IMR-90 (cell line): ENCODE measurements at regions not wholly inside any gene's neighbourhood (a gene's known extent, or its start where the extent isn't known, plus 50 kb on each side); places are given as distances from the start of the nearest gene placed in this dataset.
A peak's percentile ranks its signal among the peaks of the same experiment; 100 is the strongest.

Experiments
- ATAC-seq: fragments of 200-7000 bp; cut with Tn5 transposase; 2 replicates; pipeline ENCODE4 v1.9.1; 2020; ENCODE audit warnings: low read depth, mild to moderate bottlenecking, moderate library complexity
- BruUV-seq: library from RNA; stranded (reverse); fragments of 400-500 nt; replicated peaks from 2 replicates; lab custom pipeline; 2021; lab: Mats Ljungman, UMichigan
- CTCF ChIA-PET: fragments of 300-600 bp; formaldehyde crosslinking; extraction: SDS; loops from one replicate; lab custom pipeline; 2021; ENCODE audit warnings: antibody characterized with exemption; lab: Yijun Ruan, JAX
- POLR2A ChIA-PET: fragments of 300-600 bp; sonication (Branson Sonifier 250); formaldehyde crosslinking; loops from one replicate; lab custom pipeline; 2022; ENCODE audit warnings: antibody characterized with exemption; ENCODE audit not compliant: unreplicated experiment; lab: Charles Lee
- DNase-seq: peaks from one replicate; pipeline ENCODE4 v3.0.0; 2013
- H2AFZ ChIP-seq: replicated peaks from 2 replicates; pipeline ENCODE3; 2013; ENCODE audit warnings: low read length, mild to moderate bottlenecking; ENCODE audit not compliant: poor library complexity
- H2AK5ac ChIP-seq: 2 replicates; pipeline ENCODE4 v1.6.1; 2013; ENCODE audit warnings: low read depth, low read length, inconsistent platforms
- H2AK9ac ChIP-seq: replicated peaks from 2 replicates; pipeline ENCODE3; 2013; ENCODE audit warnings: mild to moderate bottlenecking, low read depth, low read length, moderate library complexity; ENCODE audit not compliant: poor library complexity
- H2BK120ac ChIP-seq: 2 replicates; pipeline ENCODE4 v1.6.1; 2013; ENCODE audit warnings: low read depth, low read length, inconsistent platforms
- H2BK15ac ChIP-seq: 3 replicates; pipeline ENCODE4 v1.6.1; 2013; ENCODE audit warnings: low read depth, low read length, inconsistent platforms
- H2BK20ac ChIP-seq: 2 replicates; pipeline ENCODE4 v1.6.1; 2013; ENCODE audit warnings: low read depth, mild to moderate bottlenecking, inconsistent platforms, low read length, moderate library complexity
- H2BK5ac ChIP-seq: 2 replicates; pipeline ENCODE4 v1.6.1; 2013; ENCODE audit warnings: mild to moderate bottlenecking, low read depth, low read length, inconsistent platforms; ENCODE audit not compliant: poor library complexity, severe bottlenecking
- H3K14ac ChIP-seq: replicated peaks from 2 replicates; pipeline ENCODE4 v1.6.1; 2013; ENCODE audit warnings: low read depth, low read length, inconsistent platforms
- H3K18ac ChIP-seq: 2 replicates; pipeline ENCODE4 v1.6.1; 2013; ENCODE audit warnings: low read depth, low read length, control low read depth
- H3K23ac ChIP-seq: 2 replicates; pipeline ENCODE4 v1.6.1; 2013; ENCODE audit warnings: low read depth, low read length, inconsistent platforms
- H3K27ac ChIP-seq: 2 replicates; pipeline ENCODE4 v1.5.1; 2013; ENCODE audit warnings: mild to moderate bottlenecking, control low read depth, low read length; ENCODE audit not compliant: insufficient read depth
- H3K27me3 ChIP-seq: 2 replicates; pipeline ENCODE4 v1.6.1; 2013; ENCODE audit warnings: low read length; ENCODE audit not compliant: control insufficient read depth, insufficient read depth
- H3K36me3 ChIP-seq: 2 replicates; pipeline ENCODE4 v1.6.1; 2013; ENCODE audit warnings: low read length, mixed read lengths; ENCODE audit not compliant: control insufficient read depth, insufficient read depth
- H3K4ac ChIP-seq: 2 replicates; pipeline ENCODE4 v1.6.1; 2013; ENCODE audit warnings: low read depth, low read length, inconsistent platforms
- H3K4me1 ChIP-seq: 2 replicates; pipeline ENCODE4 v1.6.1; 2013; ENCODE audit warnings: low read length, mixed read lengths; ENCODE audit not compliant: control insufficient read depth, insufficient read depth
- H3K4me2 ChIP-seq: 2 replicates; pipeline ENCODE4 v1.6.1; 2013; ENCODE audit warnings: low read depth, mild to moderate bottlenecking, control low read depth, low read length, moderate library complexity
- H3K4me3 ChIP-seq: 2 replicates; pipeline ENCODE4 v1.5.1; 2013; ENCODE audit warnings: low read depth, mild to moderate bottlenecking, control low read depth, low read length, moderate library complexity; ENCODE audit not compliant: insufficient read depth
- H3K56ac ChIP-seq: 2 replicates; pipeline ENCODE4 v1.6.1; 2013; ENCODE audit warnings: low read length, inconsistent platforms; ENCODE audit not compliant: insufficient read depth; ENCODE audit errors: extremely low read depth
- H3K79me1 ChIP-seq, 2 experiments: 2 replicates each; pipeline ENCODE4 v1.6.1; 2013; ENCODE audit warnings: low read length in 2 of 2, inconsistent platforms in 1 of 2, low read depth in 1 of 2
- H3K9ac ChIP-seq: 2 replicates; pipeline ENCODE4 v1.6.1; 2013; ENCODE audit warnings: low read depth, low read length, control low read depth
- H3K9me1 ChIP-seq: 2 replicates; pipeline ENCODE4 v1.6.1; 2013; ENCODE audit warnings: low read length, inconsistent platforms; ENCODE audit not compliant: insufficient read depth
- H3K9me3 ChIP-seq: 2 replicates; pipeline ENCODE4 v1.6.1; 2013; ENCODE audit warnings: low read length; ENCODE audit not compliant: control insufficient read depth, insufficient read depth
- H4K20me1 ChIP-seq: 2 replicates; pipeline ENCODE4 v1.6.1; 2013; ENCODE audit warnings: low read length, inconsistent platforms; ENCODE audit not compliant: insufficient read depth
- H4K5ac ChIP-seq: 2 replicates; pipeline ENCODE4 v1.6.1; 2013; ENCODE audit warnings: mild to moderate bottlenecking, low read depth, low read length, control low read depth
- H4K8ac ChIP-seq, 2 experiments: 2 replicates each; pipeline ENCODE4 v1.6.1; 2013; ENCODE audit warnings: low read depth in 2 of 2, low read length in 2 of 2, control low read depth in 1 of 2, inconsistent platforms in 1 of 2
- H4K91ac ChIP-seq: 2 replicates; pipeline ENCODE4 v1.6.1; 2013; ENCODE audit warnings: low read depth, low read length, inconsistent platforms; ENCODE audit not compliant: insufficient read depth
- BHLHE40 ChIP-seq: fragments of 150-350 bp; IDR thresholded peaks from 2 replicates; pipeline ENCODE4 v1.6.1; 2016; ENCODE audit warnings: mild to moderate bottlenecking, low read depth, low read length
- CEBPB ChIP-seq: IDR thresholded peaks from 2 replicates; pipeline ENCODE4 v1.6.1; 2012; ENCODE audit warnings: low read depth, low read length, improper control_type of control experiment
- FOS ChIP-seq: fragments of 150-350 bp; IDR thresholded peaks from 2 replicates; pipeline ENCODE4 v1.6.1; 2016; ENCODE audit warnings: low read depth, low read length
- MXI1 ChIP-seq: IDR thresholded peaks from 2 replicates; pipeline ENCODE4 v1.6.1; 2012; ENCODE audit warnings: low read depth, mild to moderate bottlenecking, low read length, moderate library complexity, borderline replicate concordance
- NFE2L2 ChIP-seq: fragments of 150-350 bp; IDR thresholded peaks from 2 replicates; pipeline ENCODE4 v1.6.1; 2016; ENCODE audit warnings: low read depth, mild to moderate bottlenecking, low read length
- RAD21 ChIP-seq: IDR thresholded peaks from 2 replicates; pipeline ENCODE4 v1.6.1; 2012; ENCODE audit warnings: low read length, improper control_type of control experiment
- SMC3 ChIP-seq: fragments of 150-350 bp; IDR thresholded peaks from 2 replicates; pipeline ENCODE4 v1.6.1; 2016; ENCODE audit warnings: low read depth, mild to moderate bottlenecking, antibody characterized with exemption, low read length, moderate library complexity
- WGBS, 2 experiments: methylation state at CpG; one replicate each; pipeline versions ENCODE4 v1.1.5 to v1.1.7; 2013; ENCODE audit warnings: missing lambda C conversion rate in 2 of 2; ENCODE audit not compliant: insufficient read length in 1 of 2; ENCODE audit errors: extremely low coverage in 2 of 2; 5-methylcytosine and 5-hydroxymethylcytosine counted together
- dilution Hi-C: fragments of 300-500 bp; cut with HindIII; formaldehyde crosslinking; loops from one replicate; pipeline ENCODE4 v1.14.3; 2018; ENCODE audit warnings: low sequenced_read_pairs; ENCODE audit not compliant: unreplicated experiment
- in situ Hi-C: fragments of 300-500 bp; cut with MboI; formaldehyde crosslinking; loops from 3 replicates; pipeline ENCODE4 v1.14.3; 2019; ENCODE audit warnings: low sequenced_read_pairs, inconsistent platforms, mixed read lengths
- intact Hi-C: fragments of 100-400 bp; cut with micrococcal nuclease; formaldehyde crosslinking; loops from 2 replicates; pipeline ENCODE4 v1.10.0; 2022
- TF ChIP-seq, protein P1 (sequence below): conservative IDR thresholded peaks from 2 replicates; pipeline ENCODE4 v1.5.1; 2012; ENCODE audit warnings: mild to moderate bottlenecking, low read depth, low read length, improper control_type of control experiment

DNA sequence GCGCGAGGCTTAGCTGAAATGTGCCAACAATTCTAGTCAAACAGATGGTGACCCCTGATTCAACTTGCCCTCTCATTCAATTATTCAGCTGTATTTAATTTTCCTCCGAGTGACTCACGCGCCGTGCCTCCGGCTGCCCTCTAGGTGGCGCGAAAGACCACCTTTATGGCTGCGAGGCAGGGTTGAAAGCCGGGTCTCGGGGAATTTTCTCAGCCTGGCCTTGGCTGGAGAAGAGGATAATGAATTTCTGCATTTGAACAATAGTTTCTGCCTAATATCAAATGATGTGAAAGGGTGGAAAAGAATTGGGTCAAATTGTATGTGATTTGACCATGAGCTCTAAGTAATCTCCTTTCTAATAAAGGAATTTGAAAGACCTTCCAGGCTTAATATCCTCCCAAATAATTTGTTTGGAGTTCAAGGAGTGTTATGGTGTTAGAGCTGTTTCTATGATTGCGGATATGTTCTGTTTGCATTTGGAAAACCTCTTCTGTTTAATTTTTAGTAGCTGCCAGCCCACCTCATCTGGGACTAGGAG, 310.9 kb downstream of the ZNF536 start:
- no peak overlapping the region for H3K4me3 ChIP-seq
- H2BK20ac ChIP-seq: no peak overlapping the region
- H3K27ac ChIP-seq: no peak overlapping the region
- H3K4ac ChIP-seq: no peak overlapping the region
- POLR2A ChIA-PET: no interaction called here
- ATAC-seq (peak; percentile 97), DNase-seq (peak; percentile 82)
- H2BK15ac ChIP-seq: no peak overlapping the region
- CTCF ChIA-PET: interaction anchor here (0.6 to 2.0 kb wide), 16 partner anchors 10 to 1584 kb away, joined by 3 to 7 read pairs (median 4); no protein-coding TSS in a partner anchor
- TF ChIP-seq MXI1 (no peak), BHLHE40 (0 out of 2 replicates have a peak, but pooled peaks have one; percentile 15), RAD21 (peak; percentile 90), SMC3 (peak; percentile 72), NFE2L2 (no peak), FOS (peak; percentile 85), CEBPB (0 out of 2 replicates have a peak, but pooled peaks have one; percentile 5)
- TF ChIP-seq, protein P1, sequence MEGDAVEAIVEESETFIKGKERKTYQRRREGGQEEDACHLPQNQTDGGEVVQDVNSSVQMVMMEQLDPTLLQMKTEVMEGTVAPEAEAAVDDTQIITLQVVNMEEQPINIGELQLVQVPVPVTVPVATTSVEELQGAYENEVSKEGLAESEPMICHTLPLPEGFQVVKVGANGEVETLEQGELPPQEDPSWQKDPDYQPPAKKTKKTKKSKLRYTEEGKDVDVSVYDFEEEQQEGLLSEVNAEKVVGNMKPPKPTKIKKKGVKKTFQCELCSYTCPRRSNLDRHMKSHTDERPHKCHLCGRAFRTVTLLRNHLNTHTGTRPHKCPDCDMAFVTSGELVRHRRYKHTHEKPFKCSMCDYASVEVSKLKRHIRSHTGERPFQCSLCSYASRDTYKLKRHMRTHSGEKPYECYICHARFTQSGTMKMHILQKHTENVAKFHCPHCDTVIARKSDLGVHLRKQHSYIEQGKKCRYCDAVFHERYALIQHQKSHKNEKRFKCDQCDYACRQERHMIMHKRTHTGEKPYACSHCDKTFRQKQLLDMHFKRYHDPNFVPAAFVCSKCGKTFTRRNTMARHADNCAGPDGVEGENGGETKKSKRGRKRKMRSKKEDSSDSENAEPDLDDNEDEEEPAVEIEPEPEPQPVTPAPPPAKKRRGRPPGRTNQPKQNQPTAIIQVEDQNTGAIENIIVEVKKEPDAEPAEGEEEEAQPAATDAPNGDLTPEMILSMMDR: peak; percentile 97
- WGBS, 2 experiments: no CpG with 5 or more reads among the region's 13 CpGs
- dilution Hi-C loops: no loop called here
- H4K8ac ChIP-seq: no peak overlapping the region
- no peak overlapping the region for H2BK5ac ChIP-seq
- BruUV-seq: no TSS peak
- no peak overlapping the region for H4K5ac ChIP-seq
- H3K4me2 ChIP-seq: no peak overlapping the region
- intact Hi-C loops: loop anchor here (1.0 to 10.0 kb wide), 6 partner anchors 432 to 1889 kb away; no protein-coding TSS in a partner anchor
- H3K9ac ChIP-seq: no peak overlapping the region
- no peak overlapping the region for H3K56ac ChIP-seq
- H4K91ac ChIP-seq: no peak overlapping the region
- H3K14ac ChIP-seq: no peak overlapping the region
- no peaks in the 10 kb centered on the region for H3K36me3 ChIP-seq
- in situ Hi-C loops: no loop called here
- no peak overlapping the region for H2AK5ac ChIP-seq
- no peaks in the 10 kb centered on the region for H4K20me1 ChIP-seq
- H3K27me3 ChIP-seq: peaks cover 11% of the 10 kb centered on the region
- H2BK120ac ChIP-seq: no peak overlapping the region
- no peaks in the 10 kb centered on the region for H3K4me1 ChIP-seq
- no peak overlapping the region for H3K18ac ChIP-seq
- H3K9me1 ChIP-seq: no peaks in the 10 kb centered on the region
- no peaks in the 10 kb centered on the region for H3K9me3 ChIP-seq
- no peak overlapping the region for H2AFZ ChIP-seq
- no peak overlapping the region for H3K23ac ChIP-seq
- no peaks in the 10 kb centered on the region for H3K79me1 ChIP-seq
- no peak overlapping the region for H2AK9ac ChIP-seq
